IMR-90 (cell line): ENCODE measurements at regions not wholly inside any gene's neighbourhood (a gene's known extent, or its start where the extent isn't known, plus 50 kb on each side); places are given as distances from the start of the nearest gene placed in this dataset.

ENCODE experiments used
- ATAC-seq: fragments of 200-7000 bp; cut with Tn5 transposase; 2 replicates; pipeline ENCODE4 v1.9.1; 2020; ENCODE audit warnings: low read depth, mild to moderate bottlenecking, moderate library complexity
- BruUV-seq: library from RNA; stranded (reverse); fragments of 400-500 nt; replicated peaks from 2 replicates; lab custom pipeline; 2021; lab: Mats Ljungman, UMichigan
- CTCF ChIA-PET: fragments of 300-600 bp; formaldehyde crosslinking; extraction: SDS; loops from one replicate; lab custom pipeline; 2021; ENCODE audit warnings: antibody characterized with exemption; lab: Yijun Ruan, JAX
- POLR2A ChIA-PET: fragments of 300-600 bp; sonication (Branson Sonifier 250); formaldehyde crosslinking; loops from one replicate; lab custom pipeline; 2022; ENCODE audit warnings: antibody characterized with exemption; ENCODE audit not compliant: unreplicated experiment; lab: Charles Lee
- DNase-seq: peaks from one replicate; pipeline ENCODE4 v3.0.0; 2013
- H2AFZ ChIP-seq: replicated peaks from 2 replicates; pipeline ENCODE3; 2013; ENCODE audit warnings: low read length, mild to moderate bottlenecking; ENCODE audit not compliant: poor library complexity
- H2AK5ac ChIP-seq: 2 replicates; pipeline ENCODE4 v1.6.1; 2013; ENCODE audit warnings: low read depth, low read length, inconsistent platforms
- H2AK9ac ChIP-seq: replicated peaks from 2 replicates; pipeline ENCODE3; 2013; ENCODE audit warnings: mild to moderate bottlenecking, low read depth, low read length, moderate library complexity; ENCODE audit not compliant: poor library complexity
- H2BK120ac ChIP-seq: 2 replicates; pipeline ENCODE4 v1.6.1; 2013; ENCODE audit warnings: low read depth, low read length, inconsistent platforms
- H2BK15ac ChIP-seq: 3 replicates; pipeline ENCODE4 v1.6.1; 2013; ENCODE audit warnings: low read depth, low read length, inconsistent platforms
- H2BK20ac ChIP-seq: 2 replicates; pipeline ENCODE4 v1.6.1; 2013; ENCODE audit warnings: low read depth, mild to moderate bottlenecking, inconsistent platforms, low read length, moderate library complexity
- H2BK5ac ChIP-seq: 2 replicates; pipeline ENCODE4 v1.6.1; 2013; ENCODE audit warnings: mild to moderate bottlenecking, low read depth, low read length, inconsistent platforms; ENCODE audit not compliant: poor library complexity, severe bottlenecking
- H3K14ac ChIP-seq: replicated peaks from 2 replicates; pipeline ENCODE4 v1.6.1; 2013; ENCODE audit warnings: low read depth, low read length, inconsistent platforms
- H3K18ac ChIP-seq: 2 replicates; pipeline ENCODE4 v1.6.1; 2013; ENCODE audit warnings: low read depth, low read length, control low read depth
- H3K23ac ChIP-seq: 2 replicates; pipeline ENCODE4 v1.6.1; 2013; ENCODE audit warnings: low read depth, low read length, inconsistent platforms
- H3K27ac ChIP-seq: 2 replicates; pipeline ENCODE4 v1.5.1; 2013; ENCODE audit warnings: mild to moderate bottlenecking, control low read depth, low read length; ENCODE audit not compliant: insufficient read depth
- H3K27me3 ChIP-seq: 2 replicates; pipeline ENCODE4 v1.6.1; 2013; ENCODE audit warnings: low read length; ENCODE audit not compliant: control insufficient read depth, insufficient read depth
- H3K36me3 ChIP-seq: 2 replicates; pipeline ENCODE4 v1.6.1; 2013; ENCODE audit warnings: low read length, mixed read lengths; ENCODE audit not compliant: control insufficient read depth, insufficient read depth
- H3K4ac ChIP-seq: 2 replicates; pipeline ENCODE4 v1.6.1; 2013; ENCODE audit warnings: low read depth, low read length, inconsistent platforms
- H3K4me1 ChIP-seq: 2 replicates; pipeline ENCODE4 v1.6.1; 2013; ENCODE audit warnings: low read length, mixed read lengths; ENCODE audit not compliant: control insufficient read depth, insufficient read depth
- H3K4me2 ChIP-seq: 2 replicates; pipeline ENCODE4 v1.6.1; 2013; ENCODE audit warnings: low read depth, mild to moderate bottlenecking, control low read depth, low read length, moderate library complexity
- H3K4me3 ChIP-seq: 2 replicates; pipeline ENCODE4 v1.5.1; 2013; ENCODE audit warnings: low read depth, mild to moderate bottlenecking, control low read depth, low read length, moderate library complexity; ENCODE audit not compliant: insufficient read depth
- H3K56ac ChIP-seq: 2 replicates; pipeline ENCODE4 v1.6.1; 2013; ENCODE audit warnings: low read length, inconsistent platforms; ENCODE audit not compliant: insufficient read depth; ENCODE audit errors: extremely low read depth
- H3K79me1 ChIP-seq, 2 experiments: 2 replicates each; pipeline ENCODE4 v1.6.1; 2013; ENCODE audit warnings: low read length in 2 of 2, inconsistent platforms in 1 of 2, low read depth in 1 of 2
- H3K9ac ChIP-seq: 2 replicates; pipeline ENCODE4 v1.6.1; 2013; ENCODE audit warnings: low read depth, low read length, control low read depth
- H3K9me1 ChIP-seq: 2 replicates; pipeline ENCODE4 v1.6.1; 2013; ENCODE audit warnings: low read length, inconsistent platforms; ENCODE audit not compliant: insufficient read depth
- H3K9me3 ChIP-seq: 2 replicates; pipeline ENCODE4 v1.6.1; 2013; ENCODE audit warnings: low read length; ENCODE audit not compliant: control insufficient read depth, insufficient read depth
- H4K20me1 ChIP-seq: 2 replicates; pipeline ENCODE4 v1.6.1; 2013; ENCODE audit warnings: low read length, inconsistent platforms; ENCODE audit not compliant: insufficient read depth
- H4K5ac ChIP-seq: 2 replicates; pipeline ENCODE4 v1.6.1; 2013; ENCODE audit warnings: mild to moderate bottlenecking, low read depth, low read length, control low read depth
- H4K8ac ChIP-seq, 2 experiments: 2 replicates each; pipeline ENCODE4 v1.6.1; 2013; ENCODE audit warnings: low read depth in 2 of 2, low read length in 2 of 2, control low read depth in 1 of 2, inconsistent platforms in 1 of 2
- H4K91ac ChIP-seq: 2 replicates; pipeline ENCODE4 v1.6.1; 2013; ENCODE audit warnings: low read depth, low read length, inconsistent platforms; ENCODE audit not compliant: insufficient read depth
- CHD1 ChIP-seq: IDR thresholded peaks from 2 replicates; pipeline ENCODE4 v1.6.1; 2012; ENCODE audit warnings: low read depth, low read length, improper control_type of control experiment
- MAFK ChIP-seq: IDR thresholded peaks from 2 replicates; pipeline ENCODE4 v1.6.1; 2012; ENCODE audit warnings: low read depth, low read length, improper control_type of control experiment
- MXI1 ChIP-seq: IDR thresholded peaks from 2 replicates; pipeline ENCODE4 v1.6.1; 2012; ENCODE audit warnings: low read depth, mild to moderate bottlenecking, low read length, moderate library complexity, borderline replicate concordance
- RAD21 ChIP-seq: IDR thresholded peaks from 2 replicates; pipeline ENCODE4 v1.6.1; 2012; ENCODE audit warnings: low read length, improper control_type of control experiment
- WGBS, 2 experiments: methylation state at CpG; one replicate each; pipeline versions ENCODE4 v1.1.5 to v1.1.7; 2013; ENCODE audit warnings: missing lambda C conversion rate in 2 of 2; ENCODE audit not compliant: insufficient read length in 1 of 2; ENCODE audit errors: extremely low coverage in 2 of 2; 5-methylcytosine and 5-hydroxymethylcytosine counted together
- dilution Hi-C: fragments of 300-500 bp; cut with HindIII; formaldehyde crosslinking; loops from one replicate; pipeline ENCODE4 v1.14.3; 2018; ENCODE audit warnings: low sequenced_read_pairs; ENCODE audit not compliant: unreplicated experiment
- in situ Hi-C: fragments of 300-500 bp; cut with MboI; formaldehyde crosslinking; loops from 3 replicates; pipeline ENCODE4 v1.14.3; 2019; ENCODE audit warnings: low sequenced_read_pairs, inconsistent platforms, mixed read lengths
- intact Hi-C: fragments of 100-400 bp; cut with micrococcal nuclease; formaldehyde crosslinking; loops from 2 replicates; pipeline ENCODE4 v1.10.0; 2022
- TF ChIP-seq, protein P1 (sequence below): fragments of 150-350 bp; IDR thresholded peaks from 2 replicates; pipeline ENCODE4 v1.6.1; 2016; ENCODE audit warnings: low read depth, mild to moderate bottlenecking, low read length, moderate library complexity, borderline replicate concordance

DNA sequence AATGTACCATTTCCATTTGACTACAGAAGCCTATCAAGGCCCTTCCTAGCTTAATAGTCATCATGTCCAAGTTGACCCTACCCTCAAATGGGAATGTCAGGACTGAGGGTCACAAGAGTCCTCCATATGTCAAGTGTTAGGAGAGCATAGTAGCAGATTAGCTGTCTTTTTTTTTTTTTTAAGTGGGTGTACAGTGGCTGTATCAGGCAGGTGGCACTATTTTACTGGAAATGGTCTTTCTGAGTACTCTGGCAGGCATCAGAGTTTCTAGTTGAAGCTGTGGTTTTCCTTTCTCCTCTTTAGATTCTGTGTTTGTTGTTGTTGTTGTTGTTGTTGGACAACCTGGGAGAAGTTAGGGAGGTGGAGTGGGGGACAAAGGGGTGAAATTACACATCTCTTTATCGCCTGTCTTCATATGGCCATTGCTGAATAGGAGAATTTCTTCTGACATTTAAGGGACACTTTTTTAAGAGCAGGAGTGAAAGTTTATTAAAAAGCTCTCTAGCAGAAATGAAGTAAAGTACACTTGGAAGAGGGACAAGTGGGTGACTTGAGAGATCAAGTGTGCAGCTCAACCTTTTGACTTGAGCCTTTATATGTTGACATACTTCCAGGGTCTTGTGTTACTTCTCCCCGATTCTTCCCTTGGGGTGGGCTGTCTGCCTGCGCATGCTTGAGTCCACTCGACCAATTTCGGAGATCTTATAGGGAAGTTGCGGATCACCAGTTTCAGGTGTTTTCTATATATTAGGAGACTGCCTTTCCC, 104.1 kb upstream of the FOXP2 start:
- Histone ChIP-seq H3K18ac (no peak overlapping the region), H3K27me3 (no peaks in the 10 kb centered on the region), H2AFZ (no peak overlapping the region), H3K27ac (no peak overlapping the region), H4K20me1 (no peaks in the 10 kb centered on the region), H3K14ac (no peak overlapping the region), H2BK120ac (no peak overlapping the region), H3K9me1 (no peaks in the 10 kb centered on the region), H3K36me3 (no peaks in the 10 kb centered on the region), H2BK20ac (no peak overlapping the region), H3K4me1 (no peaks in the 10 kb centered on the region), H4K91ac (no peak overlapping the region), H4K8ac (no peak overlapping the region), H2AK9ac (no peak overlapping the region), H3K4ac (no peak overlapping the region), H4K5ac (no peak overlapping the region), H3K79me1 (no peaks in the 10 kb centered on the region), H2BK5ac (no peak overlapping the region), H2AK5ac (no peak overlapping the region), H3K9me3 (no peaks in the 10 kb centered on the region), H2BK15ac (no peak overlapping the region), H3K4me2 (no peak overlapping the region), H3K56ac (no peak overlapping the region), H3K23ac (no peak overlapping the region), H3K9ac (no peak overlapping the region), H3K4me3 (no peak overlapping the region)
- DNase-seq (no peak), ATAC-seq (no peak)
- BruUV-seq: no TSS peak
- intact Hi-C loops (no loop called here), in situ Hi-C loops (no loop called here), dilution Hi-C loops (no loop called here)
- WGBS, 2 experiments: 100% methylated on average over 1 of the region's 6 CpGs; no CpG with 5 or more reads in 1 of the 2 experiments
- TF ChIP-seq MAFK: no peak
- 0 out of 2 replicates have a peak, but pooled peaks have one; percentile 6 for TF ChIP-seq RAD21
- TF ChIP-seq, protein P1, sequence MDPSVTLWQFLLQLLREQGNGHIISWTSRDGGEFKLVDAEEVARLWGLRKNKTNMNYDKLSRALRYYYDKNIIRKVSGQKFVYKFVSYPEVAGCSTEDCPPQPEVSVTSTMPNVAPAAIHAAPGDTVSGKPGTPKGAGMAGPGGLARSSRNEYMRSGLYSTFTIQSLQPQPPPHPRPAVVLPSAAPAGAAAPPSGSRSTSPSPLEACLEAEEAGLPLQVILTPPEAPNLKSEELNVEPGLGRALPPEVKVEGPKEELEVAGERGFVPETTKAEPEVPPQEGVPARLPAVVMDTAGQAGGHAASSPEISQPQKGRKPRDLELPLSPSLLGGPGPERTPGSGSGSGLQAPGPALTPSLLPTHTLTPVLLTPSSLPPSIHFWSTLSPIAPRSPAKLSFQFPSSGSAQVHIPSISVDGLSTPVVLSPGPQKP: no peak
- TF ChIP-seq MXI1: no peak
- TF ChIP-seq CHD1: no peak
- ChIA-PET POLR2A (no interaction called here), CTCF (interaction anchor here (0.6 to 1.2 kb wide), 4 partner anchors 65 to 1561 kb away, joined by 3 read pairs; no protein-coding TSS in a partner anchor)
